Vagina (tissue), 2 donors: ENCODE measurements at regions not wholly inside any gene's neighbourhood (a gene's known extent, or its start where the extent isn't known, plus 50 kb on each side); places are given as distances from the start of the nearest gene placed in this dataset.
"Not testable (repeated sequence)": the region's sequence is repeated elsewhere in the genome, so short reads cannot be mapped to it uniquely, and the experiment has no call there.

Experiments used
- POLR2A ChIP-seq, 2 donors: fragments of 450-650 bp; IDR thresholded peaks; one replicate each; pipeline ENCODE4 v1.6.1; 2017; ENCODE audit warnings: antibody characterized with exemption in 2 of 2, mild to moderate bottlenecking in 2 of 2, moderate library complexity in 2 of 2
- POLR2AphosphoS5 ChIP-seq, 2 donors: sonication (generic); formaldehyde crosslinking; IDR thresholded peaks; one replicate each; pipeline ENCODE4 v1.9.0; 2017; ENCODE audit warnings: antibody characterized with exemption in 2 of 2, mild to moderate bottlenecking in 2 of 2, low read depth in 1 of 2; ENCODE audit not compliant: insufficient read depth in 1 of 2

DNA sequence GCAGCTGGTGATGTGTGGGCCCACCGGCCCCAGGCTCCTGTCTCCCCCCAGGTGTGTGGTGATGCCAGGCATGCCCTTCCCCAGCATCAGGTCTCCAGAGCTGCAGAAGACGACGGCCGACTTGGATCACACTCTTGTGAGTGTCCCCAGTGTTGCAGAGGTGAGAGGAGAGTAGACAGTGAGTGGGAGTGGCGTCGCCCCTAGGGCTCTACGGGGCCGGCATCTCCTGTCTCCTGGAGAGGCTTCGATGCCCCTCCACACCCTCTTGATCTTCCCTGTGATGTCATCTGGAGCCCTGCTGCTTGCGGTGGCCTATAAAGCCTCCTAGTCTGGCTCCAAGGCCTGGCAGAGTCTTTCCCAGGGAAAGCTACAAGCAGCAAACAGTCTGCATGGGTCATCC, 268.4 kb downstream of the OR4F29 start:
- not testable (repeated sequence) for TF ChIP-seq POLR2A (IDR thresholded peaks at IDR 0.05); POLR2AphosphoS5 (IDR thresholded peaks at IDR 0.05; ENCODE audit: insufficient read depth in 1 of 2, low read depth in 1 of 2)
